Activated T-cell treated with anti-CD3 and anti-CD28 coated beads, Interleukin-2, amount 50 U/mL, for 4 hours (primary cell): ENCODE measurements at regions not wholly inside any gene's neighbourhood (a gene's known extent, or its start where the extent isn't known, plus 50 kb on each side); places are given as distances from the start of the nearest gene placed in this dataset.

ENCODE experiments used
- ATAC-seq, 2 donors: fragments of 200-7000 bp; cut with Tn5 transposase; one replicate each; pipeline ENCODE4 v1.10.0; 2021
- DNase-seq: peaks from one replicate; pipeline ENCODE4 v3.0.0-alpha.2; 2020
- H3K27me3 Mint-ChIP-seq: one replicate; pipeline ENCODE4 v1.8.0; 2021; ENCODE audit warnings: low read depth, mixed read lengths
- H3K36me3 Mint-ChIP-seq: one replicate; pipeline ENCODE4 v1.8.0; 2022; ENCODE audit warnings: mixed read lengths; ENCODE audit not compliant: insufficient read depth
- H3K4me1 Mint-ChIP-seq: one replicate; pipeline ENCODE4 v1.8.0; 2021; ENCODE audit warnings: low read depth, mixed read lengths
- H3K4me3 Mint-ChIP-seq: one replicate; pipeline ENCODE4 v1.8.0; 2021; ENCODE audit warnings: mild to moderate bottlenecking, moderate library complexity, mixed read lengths
- H3K9me3 Mint-ChIP-seq: one replicate; pipeline ENCODE4 v1.8.0; 2021; ENCODE audit warnings: mixed read lengths

DNA sequence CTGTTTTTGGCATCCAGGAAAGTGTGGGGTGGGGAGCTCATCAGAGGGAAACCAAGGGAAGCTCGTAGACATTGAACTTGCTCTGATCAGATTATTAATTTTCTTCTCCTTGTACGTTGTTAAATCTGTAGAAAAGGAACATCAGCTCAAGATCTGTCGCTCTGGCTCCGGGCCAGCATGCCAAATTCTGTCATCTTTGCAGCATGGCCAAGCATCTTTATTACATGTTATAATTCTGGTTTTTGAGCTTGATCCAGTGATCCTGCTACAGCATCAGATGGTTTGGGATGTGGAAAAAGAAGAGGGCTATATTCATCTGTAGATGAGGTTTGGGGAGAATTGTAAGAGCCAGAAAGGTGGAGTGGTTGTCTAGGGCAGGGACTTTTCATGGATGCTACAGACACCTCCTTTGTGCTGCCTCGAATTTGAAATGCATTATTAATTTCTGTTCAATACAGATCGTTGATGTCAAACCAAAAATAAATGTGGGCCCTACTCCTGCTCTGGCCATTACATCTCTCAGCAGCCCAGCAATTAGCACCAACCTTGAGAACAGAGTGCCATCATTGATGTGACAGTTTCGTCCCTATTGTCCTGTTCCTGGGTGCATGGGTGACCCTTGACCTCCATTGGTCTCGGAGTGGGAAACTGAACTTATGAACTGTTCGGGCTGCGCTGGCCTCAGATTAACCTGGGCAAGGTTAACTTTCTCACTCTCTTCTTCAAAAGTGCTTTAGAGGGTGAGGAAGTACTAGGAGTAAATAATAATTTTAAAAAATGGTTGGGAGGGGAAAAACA lies 250.8 kb downstream of the SOX4 start:
- no peak for DNase-seq
- peaks cover 10% of the 10 kb centered on the region for H3K27me3 Mint-ChIP-seq
- H3K36me3 Mint-ChIP-seq: no peaks in the 10 kb centered on the region
- no peak for ATAC-seq
- H3K9me3 Mint-ChIP-seq: no peaks in the 10 kb centered on the region
- H3K4me3 Mint-ChIP-seq: no peak overlapping the region
- H3K4me1 Mint-ChIP-seq: no peaks in the 10 kb centered on the region

GRCh38 chr6:21845018-21845417 lies 251.5 kb downstream of the SOX4 start:
- Mint-ChIP-seq H3K4me1 (no peaks in the 10 kb centered on the region), H3K36me3 (no peaks in the 10 kb centered on the region), H3K4me3 (no peak overlapping the region), H3K27me3 (peaks cover 10% of the 10 kb centered on the region), H3K9me3 (no peaks in the 10 kb centered on the region)
- ATAC-seq (no peak), DNase-seq (no peak)

DNA sequence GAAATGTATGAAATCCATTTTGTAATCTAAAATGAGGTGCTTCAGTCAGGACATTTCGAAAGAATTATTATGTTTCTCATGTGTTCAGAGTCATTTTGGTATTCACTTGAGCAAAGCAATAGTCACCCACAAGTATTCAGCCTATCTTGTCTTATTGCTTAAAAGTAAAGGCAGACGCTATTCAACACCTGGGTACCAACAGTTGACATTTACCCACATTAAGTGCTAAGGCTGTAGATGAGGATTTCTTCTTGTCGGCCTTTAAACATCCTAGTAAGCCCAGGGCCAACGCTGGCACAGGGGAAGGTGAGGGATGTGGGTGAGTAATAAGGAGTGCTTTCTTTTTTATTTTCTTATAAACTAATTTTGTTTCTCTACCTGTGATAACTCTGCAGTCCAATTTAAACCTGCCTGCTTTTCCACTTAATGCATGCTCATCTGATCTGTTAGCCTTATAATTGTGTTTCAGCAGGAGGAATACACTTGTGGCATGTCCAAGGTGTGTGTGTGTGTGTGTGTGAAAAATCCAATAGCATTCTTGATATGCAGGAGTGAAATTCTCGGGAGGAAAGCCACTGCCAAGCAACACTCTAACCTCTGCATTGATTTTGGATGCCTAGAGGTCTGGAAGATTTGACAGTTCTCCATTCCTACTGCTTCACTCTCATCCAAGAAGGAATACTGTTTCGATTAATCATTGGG lies 252.0 kb downstream of the SOX4 start:
- no peaks in the 10 kb centered on the region for H3K9me3 Mint-ChIP-seq
- no peaks in the 10 kb centered on the region for H3K4me1 Mint-ChIP-seq
- ATAC-seq (no peak), DNase-seq (no peak)
- H3K27me3 Mint-ChIP-seq: peaks cover 10% of the 10 kb centered on the region
- H3K36me3 Mint-ChIP-seq: no peaks in the 10 kb centered on the region
- no peak overlapping the region for H3K4me3 Mint-ChIP-seq

DNA sequence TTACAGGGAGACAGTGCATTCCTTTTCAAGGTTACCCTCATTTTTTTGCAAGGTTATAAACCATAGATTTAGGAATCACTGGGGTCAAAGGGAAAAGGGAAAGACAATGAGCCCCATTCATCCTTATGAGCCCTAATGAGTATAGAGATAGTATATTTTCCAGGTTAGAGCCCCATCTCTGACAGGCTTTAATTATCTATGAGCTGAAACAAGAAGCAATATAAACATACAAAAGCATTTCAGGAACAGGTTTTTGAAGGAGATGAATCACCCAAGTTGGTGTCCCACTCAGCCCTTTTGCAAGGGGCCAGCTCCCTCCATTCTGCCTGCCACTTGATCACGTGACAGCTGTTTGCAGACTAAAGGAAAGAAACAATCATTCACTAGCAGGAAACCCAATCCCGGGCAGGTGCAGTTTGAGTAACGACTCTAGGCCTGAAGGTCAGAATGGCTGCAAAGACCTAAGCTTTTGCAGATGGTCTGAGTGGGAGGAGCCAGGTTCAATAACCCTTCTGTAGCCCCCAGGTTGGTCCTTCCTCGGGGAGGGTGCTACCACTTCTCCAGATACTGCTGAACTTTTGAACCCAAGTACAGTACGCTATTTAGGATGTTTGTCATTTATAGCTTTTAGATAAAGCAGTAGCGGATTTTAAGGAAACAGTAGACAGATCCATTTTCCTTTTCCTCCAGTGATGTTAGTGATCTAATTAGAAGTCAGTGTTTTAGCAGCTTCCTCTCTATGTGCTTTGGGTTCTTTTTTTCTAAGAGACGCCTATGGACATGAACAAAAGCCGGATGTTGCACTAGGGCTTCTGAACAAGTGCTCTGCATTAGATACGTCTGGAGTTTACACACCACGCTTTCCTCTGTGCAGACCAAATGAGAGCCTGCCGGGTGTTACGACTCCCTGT lies 253.2 kb downstream of the SOX4 start:
- H3K4me3 Mint-ChIP-seq: no peak overlapping the region
- no peaks in the 10 kb centered on the region for H3K9me3 Mint-ChIP-seq
- no peak for DNase-seq
- H3K36me3 Mint-ChIP-seq: no peaks in the 10 kb centered on the region
- H3K27me3 Mint-ChIP-seq: peaks cover 10% of the 10 kb centered on the region
- H3K4me1 Mint-ChIP-seq: no peaks in the 10 kb centered on the region
- peak in 1 of 2 donors; percentile 27 for ATAC-seq

- DNase-seq (no peak), ATAC-seq (no peak)
- no peak overlapping the region for H3K4me3 Mint-ChIP-seq
- H3K36me3 Mint-ChIP-seq: no peaks in the 10 kb centered on the region
- H3K9me3 Mint-ChIP-seq: no peaks in the 10 kb centered on the region
- peaks cover 10% of the 10 kb centered on the region for H3K27me3 Mint-ChIP-seq
- no peaks in the 10 kb centered on the region for H3K4me1 Mint-ChIP-seq
Measured at GRCh38 chr6:21847711-21848480, 254.3 kb downstream of the SOX4 start.

DNA sequence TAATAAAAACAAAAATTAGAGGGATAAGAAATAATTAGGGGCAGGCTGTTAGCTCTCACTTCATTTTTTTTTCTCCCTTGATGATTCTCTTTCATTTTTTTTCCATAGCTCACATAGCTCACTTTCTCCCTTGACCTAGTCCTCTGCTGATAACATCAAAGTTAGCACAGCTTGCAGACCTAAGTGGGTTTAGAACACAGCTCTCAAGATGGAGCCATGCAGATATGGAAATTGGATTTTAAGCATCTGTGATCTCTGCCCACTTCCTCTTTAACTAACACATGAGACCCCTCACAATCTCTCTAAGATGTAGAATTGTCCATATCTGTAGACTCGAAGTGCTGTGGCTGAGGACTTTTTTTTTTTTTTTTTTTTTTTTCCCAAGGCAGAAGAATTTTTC lies 257.1 kb downstream of the SOX4 start:
- ATAC-seq (no peak), DNase-seq (no peak)
- Mint-ChIP-seq H3K4me1 (no peaks in the 10 kb centered on the region), H3K36me3 (no peaks in the 10 kb centered on the region), H3K27me3 (peaks cover 8% of the 10 kb centered on the region), H3K9me3 (no peaks in the 10 kb centered on the region), H3K4me3 (no peak overlapping the region)

- no peak for DNase-seq
- H3K4me3 Mint-ChIP-seq: no peak overlapping the region
- H3K9me3 Mint-ChIP-seq: no peaks in the 10 kb centered on the region
- ATAC-seq: no peak
- no peaks in the 10 kb centered on the region for H3K27me3 Mint-ChIP-seq
- H3K4me1 Mint-ChIP-seq: no peaks in the 10 kb centered on the region
- no peaks in the 10 kb centered on the region for H3K36me3 Mint-ChIP-seq
Measured at GRCh38 chr6:21855811-21856455, 262.4 kb downstream of the SOX4 start.

DNA sequence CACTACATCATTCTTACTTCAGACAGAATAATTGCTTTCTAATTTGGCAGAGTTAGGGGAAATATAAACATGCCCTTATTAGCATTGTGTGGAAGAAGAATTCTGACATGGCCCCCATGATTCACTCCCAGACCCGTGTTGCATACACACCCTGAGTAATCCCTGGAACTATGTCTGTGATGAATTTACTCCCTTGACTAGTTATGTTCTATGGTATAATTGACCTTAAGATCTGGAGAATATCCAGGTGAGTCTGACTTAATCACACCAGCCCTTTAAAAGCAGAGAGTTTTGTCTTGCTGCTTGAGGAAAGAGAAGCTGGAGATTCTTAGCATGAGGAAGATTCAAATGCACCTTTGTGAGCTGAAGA lies 262.9 kb downstream of the SOX4 start:
- ATAC-seq (no peak), DNase-seq (no peak)
- Mint-ChIP-seq H3K36me3 (no peaks in the 10 kb centered on the region), H3K4me3 (no peak overlapping the region), H3K9me3 (no peaks in the 10 kb centered on the region), H3K4me1 (no peaks in the 10 kb centered on the region), H3K27me3 (no peaks in the 10 kb centered on the region)

DNA sequence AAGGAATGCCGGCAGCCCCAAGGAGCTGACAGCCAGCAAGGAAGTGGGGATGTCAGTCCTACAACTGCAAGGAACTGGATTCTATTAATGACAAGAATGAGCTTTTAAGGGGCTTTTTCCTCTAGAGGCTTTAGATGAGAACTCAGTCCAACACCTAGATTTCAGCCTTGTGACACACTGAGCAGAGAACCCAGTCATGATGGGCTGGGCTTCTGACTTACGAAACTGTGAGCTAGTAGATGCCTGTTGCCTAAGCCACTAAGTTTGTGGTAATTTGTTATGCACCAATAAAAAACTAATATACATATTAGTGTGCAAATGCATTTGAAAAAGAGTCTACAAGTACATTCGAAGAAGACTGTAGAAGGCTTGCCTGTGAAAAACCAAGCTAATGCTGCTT lies 263.3 kb downstream of the SOX4 start:
- H3K4me1 Mint-ChIP-seq: no peaks in the 10 kb centered on the region
- no peaks in the 10 kb centered on the region for H3K27me3 Mint-ChIP-seq
- ATAC-seq (no peak), DNase-seq (no peak)
- no peak overlapping the region for H3K4me3 Mint-ChIP-seq
- no peaks in the 10 kb centered on the region for H3K9me3 Mint-ChIP-seq
- no peaks in the 10 kb centered on the region for H3K36me3 Mint-ChIP-seq

DNA sequence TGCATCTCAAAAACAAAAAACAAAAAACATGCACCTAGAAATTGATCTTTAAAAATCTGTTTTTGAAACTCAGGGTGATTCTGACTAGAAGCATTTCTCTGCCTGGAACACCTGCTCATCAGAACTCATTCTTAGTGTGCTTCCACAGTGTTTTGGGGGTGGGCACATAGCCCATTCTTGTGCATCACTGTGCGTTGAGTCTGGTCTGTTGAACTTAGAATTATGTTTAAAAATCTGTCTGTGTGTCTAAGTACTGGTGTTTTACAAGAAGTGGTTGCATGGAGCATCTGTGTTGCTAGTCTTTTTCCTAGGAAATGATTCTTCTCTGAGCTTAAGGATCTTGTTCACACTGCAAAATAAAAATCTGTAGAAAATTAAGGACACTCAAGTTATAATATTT lies 264.5 kb downstream of the SOX4 start:
- H3K36me3 Mint-ChIP-seq: no peaks in the 10 kb centered on the region
- DNase-seq (no peak), ATAC-seq (no peak)
- no peaks in the 10 kb centered on the region for H3K27me3 Mint-ChIP-seq
- H3K4me1 Mint-ChIP-seq: no peaks in the 10 kb centered on the region
- H3K9me3 Mint-ChIP-seq: no peaks in the 10 kb centered on the region
- no peak overlapping the region for H3K4me3 Mint-ChIP-seq

DNA sequence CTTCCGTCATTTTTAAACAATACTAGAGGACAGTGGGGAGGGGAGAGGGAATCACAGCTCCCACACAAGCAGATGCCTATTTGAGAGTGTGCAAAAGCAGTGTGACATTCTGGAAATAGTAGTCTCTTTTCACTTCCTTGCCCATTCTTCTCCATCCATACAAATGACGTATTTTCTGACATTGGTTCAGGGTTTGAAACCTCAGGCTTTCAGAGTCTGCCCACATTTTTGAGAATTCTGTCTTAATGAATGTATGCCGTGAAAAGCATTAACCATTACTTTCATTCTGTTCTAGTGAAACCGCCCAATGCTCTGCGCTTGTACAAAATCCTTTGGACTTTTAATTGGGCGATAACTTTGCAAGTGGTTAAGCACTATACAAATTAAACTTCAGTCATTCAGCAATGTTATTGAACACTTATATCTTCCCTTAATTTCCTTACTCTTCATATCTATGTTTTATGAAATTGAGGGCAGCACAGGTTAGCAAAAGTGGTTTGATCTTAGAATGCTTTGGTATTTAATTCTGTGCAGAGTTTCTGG lies 265.7 kb downstream of the SOX4 start:
- ATAC-seq (no peak), DNase-seq (no peak)
- Mint-ChIP-seq H3K27me3 (no peaks in the 10 kb centered on the region), H3K4me1 (no peaks in the 10 kb centered on the region), H3K9me3 (no peaks in the 10 kb centered on the region), H3K36me3 (no peaks in the 10 kb centered on the region), H3K4me3 (no peak overlapping the region)

- H3K4me3 Mint-ChIP-seq: no peak overlapping the region
- no peaks in the 10 kb centered on the region for H3K9me3 Mint-ChIP-seq
- no peaks in the 10 kb centered on the region for H3K4me1 Mint-ChIP-seq
- ATAC-seq (no peak), DNase-seq (no peak)
- H3K27me3 Mint-ChIP-seq: no peaks in the 10 kb centered on the region
- no peaks in the 10 kb centered on the region for H3K36me3 Mint-ChIP-seq
Measured at GRCh38 chr6:21861942-21862341, 268.4 kb downstream of the SOX4 start.

DNA sequence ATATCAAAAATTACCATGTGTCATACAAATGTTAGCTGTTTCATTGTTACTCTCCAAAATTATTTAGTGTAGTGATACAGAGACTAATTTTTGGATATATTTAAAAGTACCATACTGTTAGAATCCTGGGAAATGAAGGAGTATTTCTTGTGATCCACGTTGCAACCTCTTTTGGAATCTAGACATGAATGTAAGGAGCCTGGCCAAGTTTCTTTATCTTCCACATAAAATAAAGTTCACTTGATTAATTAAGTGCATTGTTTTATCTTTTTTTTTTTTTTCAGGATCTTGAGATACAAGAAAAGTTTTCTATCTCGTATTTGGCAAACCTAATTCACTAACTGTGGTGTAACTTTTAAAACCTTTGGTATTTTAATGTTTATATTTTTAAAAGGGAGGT lies 270.7 kb downstream of the SOX4 start:
- Mint-ChIP-seq H3K36me3 (no peaks in the 10 kb centered on the region), H3K9me3 (no peaks in the 10 kb centered on the region), H3K4me1 (no peaks in the 10 kb centered on the region), H3K4me3 (no peak overlapping the region), H3K27me3 (no peaks in the 10 kb centered on the region)
- ATAC-seq (no peak), DNase-seq (no peak)
